Activated CD8-positive, alpha-beta T cell treated with anti-CD3 and anti-CD28 coated beads for 36 hours (primary cell): ENCODE measurements at regions not wholly inside any gene's neighbourhood (a gene's known extent, or its start where the extent isn't known, plus 50 kb on each side); places are given as distances from the start of the nearest gene placed in this dataset.

Source experiments
- ATAC-seq: fragments of 200-7000 bp; cut with Tn5 transposase; one replicate; pipeline ENCODE4 v1.10.0; 2021; ENCODE audit warnings: mild to moderate bottlenecking, moderate library complexity
- CTCF ChIA-PET: fragments of 350-600 bp; sonication (Branson Sonifier 250); formaldehyde crosslinking; loops from one replicate; lab custom pipeline; 2021; ENCODE audit warnings: antibody characterized with exemption; lab: Charles Lee
- POLR2A ChIA-PET: fragments of 350-600 bp; sonication (Branson Sonifier 250); formaldehyde crosslinking; loops from one replicate; lab custom pipeline; 2021; ENCODE audit warnings: antibody characterized with exemption; lab: Charles Lee
- DNase-seq: peaks from one replicate; pipeline ENCODE4 v3.0.0-alpha.2; 2020
- H3K27ac Mint-ChIP-seq: one replicate; pipeline ENCODE4 v1.8.0; 2021; ENCODE audit warnings: mild to moderate bottlenecking, mixed read lengths
- H3K27me3 Mint-ChIP-seq: one replicate; pipeline ENCODE4 v1.8.0; 2021; ENCODE audit warnings: mixed read lengths
- H3K36me3 Mint-ChIP-seq: one replicate; pipeline ENCODE4 v1.8.0; 2021; ENCODE audit warnings: low read depth, mixed read lengths
- H3K4me1 Mint-ChIP-seq: one replicate; pipeline ENCODE4 v1.8.0; 2021; ENCODE audit warnings: low read depth, mixed read lengths
- H3K4me3 Mint-ChIP-seq: one replicate; pipeline ENCODE4 v1.8.0; 2021; ENCODE audit warnings: mild to moderate bottlenecking, moderate library complexity, mixed read lengths
- H3K9me3 Mint-ChIP-seq: one replicate; pipeline ENCODE4 v1.8.0; 2021; ENCODE audit warnings: mixed read lengths
- intact Hi-C: fragments of 100-400 bp; cut with micrococcal nuclease; formaldehyde crosslinking; loops from one replicate; pipeline ENCODE4 v1.10.0; 2022
- TF ChIP-seq, protein P1 (sequence below): fragments of 200-600 bp; IDR thresholded peaks from one replicate; pipeline ENCODE4 v1.8.0; 2022; ENCODE audit warnings: antibody characterized with exemption, mild to moderate bottlenecking

GRCh38 chr3:118036215-118036614 is 998.4 kb downstream of the IGSF11 start:
- POLR2A ChIA-PET: no interaction called here
- ATAC-seq (no peak), DNase-seq (no peak)
- Mint-ChIP-seq H3K4me3 (no peak overlapping the region), H3K27me3 (no peaks in the 10 kb centered on the region), H3K9me3 (peaks cover 28% of the 10 kb centered on the region), H3K27ac (no peak overlapping the region), H3K4me1 (no peaks in the 10 kb centered on the region), H3K36me3 (no peaks in the 10 kb centered on the region)
- TF ChIP-seq, protein P1, sequence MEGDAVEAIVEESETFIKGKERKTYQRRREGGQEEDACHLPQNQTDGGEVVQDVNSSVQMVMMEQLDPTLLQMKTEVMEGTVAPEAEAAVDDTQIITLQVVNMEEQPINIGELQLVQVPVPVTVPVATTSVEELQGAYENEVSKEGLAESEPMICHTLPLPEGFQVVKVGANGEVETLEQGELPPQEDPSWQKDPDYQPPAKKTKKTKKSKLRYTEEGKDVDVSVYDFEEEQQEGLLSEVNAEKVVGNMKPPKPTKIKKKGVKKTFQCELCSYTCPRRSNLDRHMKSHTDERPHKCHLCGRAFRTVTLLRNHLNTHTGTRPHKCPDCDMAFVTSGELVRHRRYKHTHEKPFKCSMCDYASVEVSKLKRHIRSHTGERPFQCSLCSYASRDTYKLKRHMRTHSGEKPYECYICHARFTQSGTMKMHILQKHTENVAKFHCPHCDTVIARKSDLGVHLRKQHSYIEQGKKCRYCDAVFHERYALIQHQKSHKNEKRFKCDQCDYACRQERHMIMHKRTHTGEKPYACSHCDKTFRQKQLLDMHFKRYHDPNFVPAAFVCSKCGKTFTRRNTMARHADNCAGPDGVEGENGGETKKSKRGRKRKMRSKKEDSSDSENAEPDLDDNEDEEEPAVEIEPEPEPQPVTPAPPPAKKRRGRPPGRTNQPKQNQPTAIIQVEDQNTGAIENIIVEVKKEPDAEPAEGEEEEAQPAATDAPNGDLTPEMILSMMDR: no peak
- CTCF ChIA-PET: no interaction called here
- intact Hi-C loops: no loop called here

GRCh38 chr3:118055381-118055780 is 979.3 kb downstream of the IGSF11 start:
- Mint-ChIP-seq H3K9me3 (peaks cover 14% of the 10 kb centered on the region), H3K27ac (no peak overlapping the region), H3K4me1 (no peaks in the 10 kb centered on the region), H3K4me3 (no peak overlapping the region), H3K36me3 (no peaks in the 10 kb centered on the region), H3K27me3 (no peaks in the 10 kb centered on the region)
- intact Hi-C loops: no loop called here
- DNase-seq: no peak
- no peak for ATAC-seq
- ChIA-PET POLR2A (no interaction called here), CTCF (no interaction called here)
- TF ChIP-seq, protein P1: no peak

- H3K27ac Mint-ChIP-seq: no peak overlapping the region
- H3K36me3 Mint-ChIP-seq: no peaks in the 10 kb centered on the region
- intact Hi-C loops: no loop called here
- H3K27me3 Mint-ChIP-seq: no peaks in the 10 kb centered on the region
- H3K4me1 Mint-ChIP-seq: no peaks in the 10 kb centered on the region
- DNase-seq (no peak), ATAC-seq (no peak)
- TF ChIP-seq, protein P1: no peak
- ChIA-PET CTCF (interaction anchor here (1.5 kb wide), 1 partner anchor 11 kb away, joined by 3 read pairs; no protein-coding TSS in a partner anchor), POLR2A (no interaction called here)
- H3K9me3 Mint-ChIP-seq: peaks cover 10% of the 10 kb centered on the region
- H3K4me3 Mint-ChIP-seq: no peak overlapping the region
These were observed 977.6 kb downstream of the IGSF11 start for GRCh38 chr3:118057086-118057485.

GRCh38 chr3:118059096-118059495 is 975.5 kb downstream of the IGSF11 start:
- H3K27me3 Mint-ChIP-seq: no peaks in the 10 kb centered on the region
- DNase-seq: no peak
- ChIA-PET POLR2A (no interaction called here), CTCF (no interaction called here)
- H3K36me3 Mint-ChIP-seq: no peaks in the 10 kb centered on the region
- peaks cover 11% of the 10 kb centered on the region for H3K9me3 Mint-ChIP-seq
- no peak overlapping the region for H3K27ac Mint-ChIP-seq
- intact Hi-C loops: no loop called here
- no peak for ATAC-seq
- no peaks in the 10 kb centered on the region for H3K4me1 Mint-ChIP-seq
- H3K4me3 Mint-ChIP-seq: no peak overlapping the region
- TF ChIP-seq, protein P1: no peak

- Mint-ChIP-seq H3K9me3 (peaks cover 7% of the 10 kb centered on the region), H3K27me3 (no peaks in the 10 kb centered on the region), H3K4me3 (no peak overlapping the region), H3K27ac (no peak overlapping the region), H3K4me1 (no peaks in the 10 kb centered on the region), H3K36me3 (no peaks in the 10 kb centered on the region)
- CTCF ChIA-PET: no interaction called here
- DNase-seq (no peak), ATAC-seq (no peak)
- intact Hi-C loops: no loop called here
- TF ChIP-seq, protein P1: no peak
- POLR2A ChIA-PET: no interaction called here
These were observed 967.2 kb downstream of the IGSF11 start for GRCh38 chr3:118067439-118067838.
